HFFc6 (cell line): ENCODE measurements at regions not wholly inside any gene's neighbourhood (a gene's known extent, or its start where the extent isn't known, plus 50 kb on each side); places are given as distances from the start of the nearest gene placed in this dataset.
A peak's percentile ranks its signal among the peaks of the same experiment; 100 is the strongest.

ENCODE experiments used
- DNase-seq: peaks from one replicate; pipeline ENCODE4 v3.0.0-alpha.2; 2018
- H3K27ac Mint-ChIP-seq: 2 replicates; pipeline ENCODE4 v1.8.0; 2020; ENCODE audit warnings: mild to moderate bottlenecking, mixed read lengths
- H3K27me3 Mint-ChIP-seq: 2 replicates; pipeline ENCODE4 v1.8.0; 2021; ENCODE audit warnings: mild to moderate bottlenecking, moderate library complexity, mixed read lengths; ENCODE audit not compliant: insufficient read depth
- H3K36me3 Mint-ChIP-seq: 2 replicates; pipeline ENCODE4 v1.8.0; 2021; ENCODE audit warnings: low read depth, mixed read lengths
- H3K4me1 Mint-ChIP-seq: 2 replicates; pipeline ENCODE4 v1.8.0; 2020; ENCODE audit warnings: low read depth, mixed read lengths
- H3K4me3 Mint-ChIP-seq: 2 replicates; pipeline ENCODE4 v1.8.0; 2020; ENCODE audit warnings: mild to moderate bottlenecking, moderate library complexity, mixed read lengths
- H3K9me3 Mint-ChIP-seq: 2 replicates; pipeline ENCODE4 v1.8.0; 2020; ENCODE audit warnings: mild to moderate bottlenecking, mixed read lengths
- TF ChIP-seq, protein P1 (sequence below): fragments of 200-600 bp; sonication (generic); IDR thresholded peaks from 2 replicates; pipeline ENCODE4 v1.5.0; 2021; ENCODE audit warnings: antibody characterized with exemption, mild to moderate bottlenecking

DNA sequence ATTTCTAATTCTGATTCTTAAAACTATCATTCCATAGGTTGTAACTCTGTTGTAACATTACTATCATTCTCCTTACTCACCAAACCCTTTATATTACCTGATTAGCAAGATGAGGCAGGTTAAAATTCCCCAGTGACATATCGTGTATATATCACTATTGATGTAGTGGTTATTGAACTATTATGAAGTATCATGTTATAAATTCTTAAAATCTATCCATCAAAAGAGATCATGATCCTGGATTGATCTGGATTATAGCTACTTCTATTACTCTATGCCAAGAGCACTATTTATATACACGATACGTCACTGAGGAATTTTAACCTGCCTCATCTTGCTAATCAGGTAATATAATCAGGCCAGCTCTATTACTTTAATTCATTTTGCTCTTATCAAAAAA, 533.9 kb downstream of the SLITRK6 start:
- H3K27ac Mint-ChIP-seq = no peak overlapping the region
- no peak for DNase-seq
- H3K4me3 Mint-ChIP-seq = no peak overlapping the region
- peaks cover 7% of the 10 kb centered on the region; the same call in 1 of the 2 replicates for H3K9me3 Mint-ChIP-seq
- TF ChIP-seq, protein P1, sequence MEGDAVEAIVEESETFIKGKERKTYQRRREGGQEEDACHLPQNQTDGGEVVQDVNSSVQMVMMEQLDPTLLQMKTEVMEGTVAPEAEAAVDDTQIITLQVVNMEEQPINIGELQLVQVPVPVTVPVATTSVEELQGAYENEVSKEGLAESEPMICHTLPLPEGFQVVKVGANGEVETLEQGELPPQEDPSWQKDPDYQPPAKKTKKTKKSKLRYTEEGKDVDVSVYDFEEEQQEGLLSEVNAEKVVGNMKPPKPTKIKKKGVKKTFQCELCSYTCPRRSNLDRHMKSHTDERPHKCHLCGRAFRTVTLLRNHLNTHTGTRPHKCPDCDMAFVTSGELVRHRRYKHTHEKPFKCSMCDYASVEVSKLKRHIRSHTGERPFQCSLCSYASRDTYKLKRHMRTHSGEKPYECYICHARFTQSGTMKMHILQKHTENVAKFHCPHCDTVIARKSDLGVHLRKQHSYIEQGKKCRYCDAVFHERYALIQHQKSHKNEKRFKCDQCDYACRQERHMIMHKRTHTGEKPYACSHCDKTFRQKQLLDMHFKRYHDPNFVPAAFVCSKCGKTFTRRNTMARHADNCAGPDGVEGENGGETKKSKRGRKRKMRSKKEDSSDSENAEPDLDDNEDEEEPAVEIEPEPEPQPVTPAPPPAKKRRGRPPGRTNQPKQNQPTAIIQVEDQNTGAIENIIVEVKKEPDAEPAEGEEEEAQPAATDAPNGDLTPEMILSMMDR = no peak
- no peaks in the 10 kb centered on the region for H3K36me3 Mint-ChIP-seq
- H3K4me1 Mint-ChIP-seq = peaks cover 28% of the 10 kb centered on the region; the same call in 1 of the 2 replicates
- H3K27me3 Mint-ChIP-seq = no peaks in the 10 kb centered on the region

DNA sequence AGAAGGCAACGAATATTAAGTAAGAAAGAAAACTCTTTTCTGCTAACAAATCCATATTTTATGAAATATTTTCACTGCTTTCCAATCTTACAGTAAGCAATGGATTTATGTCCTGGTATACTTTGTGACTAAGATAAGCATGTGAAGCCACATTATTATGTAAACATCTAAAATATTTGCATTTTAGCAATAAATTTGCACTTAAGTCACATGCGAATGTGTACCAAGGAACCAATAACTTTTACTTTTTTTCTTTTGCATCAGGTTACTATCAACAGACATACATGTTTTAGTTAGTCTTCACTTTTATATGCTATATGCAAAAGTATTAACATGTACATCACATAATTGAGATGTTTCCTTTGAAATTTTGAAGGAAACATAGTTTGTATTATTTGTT, 536.7 kb downstream of the SLITRK6 start:
- Mint-ChIP-seq H3K27ac (no peak overlapping the region), H3K27me3 (no peaks in the 10 kb centered on the region), H3K4me3 (no peak overlapping the region), H3K9me3 (peaks cover 7% of the 10 kb centered on the region; the same call in 1 of the 2 replicates), H3K36me3 (no peaks in the 10 kb centered on the region), H3K4me1 (peaks cover 28% of the 10 kb centered on the region; the same call in 1 of the 2 replicates)
- no peak for DNase-seq
- TF ChIP-seq, protein P1 = no peak

DNA sequence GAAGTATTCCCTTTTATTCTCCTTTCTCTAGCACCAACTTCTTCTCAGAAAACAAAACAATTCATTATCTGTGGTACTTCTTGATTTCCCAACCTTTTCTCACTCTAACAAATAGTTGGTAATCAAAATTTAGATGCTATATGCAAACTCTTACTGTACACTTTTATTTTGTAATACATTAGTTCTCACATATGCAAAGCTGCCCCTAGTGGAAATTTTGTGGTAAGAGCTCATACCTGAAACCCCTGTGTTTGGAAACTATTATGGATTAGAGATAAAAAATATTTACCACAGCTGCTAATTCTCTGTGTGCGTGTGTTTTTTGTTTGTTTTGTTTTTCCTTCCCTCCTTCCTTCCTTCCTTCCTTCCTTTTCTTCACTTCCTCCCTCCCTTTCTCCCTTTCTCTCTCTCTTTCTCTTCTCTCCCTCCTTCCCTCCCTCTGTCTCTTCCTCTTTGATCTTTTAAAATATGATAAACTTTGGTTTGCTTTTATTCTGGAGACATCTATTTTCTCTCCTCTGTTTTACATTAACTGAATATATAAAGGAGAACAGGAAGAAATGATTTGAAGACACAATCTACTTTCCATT, 537.4 kb downstream of the SLITRK6 start:
- H3K9me3 Mint-ChIP-seq = peaks cover under 1% of the 10 kb centered on the region; the same call in 1 of the 2 replicates
- H3K4me1 Mint-ChIP-seq = peaks cover 22% of the 10 kb centered on the region; the same call in 1 of the 2 replicates
- no peaks in the 10 kb centered on the region for H3K36me3 Mint-ChIP-seq
- no peak for DNase-seq
- H3K27me3 Mint-ChIP-seq = no peaks in the 10 kb centered on the region
- H3K4me3 Mint-ChIP-seq = no peak overlapping the region
- H3K27ac Mint-ChIP-seq = no peak overlapping the region
- TF ChIP-seq, protein P1 = peak; percentile 72

DNA sequence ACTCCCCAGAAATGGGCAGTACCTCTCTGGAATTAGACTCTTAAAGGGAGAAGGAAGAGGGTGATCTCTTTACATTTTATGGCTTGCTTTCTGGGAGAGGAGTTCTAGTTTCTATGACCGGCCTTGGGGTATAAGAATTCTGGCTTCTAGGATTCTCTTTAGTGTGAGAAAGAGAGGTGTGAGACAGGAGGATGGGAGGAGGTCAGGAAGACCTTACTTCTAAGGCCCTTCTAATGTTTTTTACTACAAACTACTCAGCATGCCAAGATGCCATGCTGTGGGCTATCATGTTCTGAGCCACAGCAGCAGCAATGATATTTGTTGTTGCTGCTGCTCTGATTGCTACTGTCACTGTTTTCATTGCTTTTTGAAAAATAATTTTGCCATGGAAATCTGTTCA, 538.3 kb downstream of the SLITRK6 start:
- no peaks in the 10 kb centered on the region for H3K9me3 Mint-ChIP-seq
- no peak overlapping the region for H3K27ac Mint-ChIP-seq
- peaks cover 20% of the 10 kb centered on the region; the same call in 1 of the 2 replicates for H3K4me1 Mint-ChIP-seq
- DNase-seq = no peak
- no peak overlapping the region for H3K4me3 Mint-ChIP-seq
- no peaks in the 10 kb centered on the region for H3K36me3 Mint-ChIP-seq
- TF ChIP-seq, protein P1 = no peak
- no peaks in the 10 kb centered on the region for H3K27me3 Mint-ChIP-seq

DNA sequence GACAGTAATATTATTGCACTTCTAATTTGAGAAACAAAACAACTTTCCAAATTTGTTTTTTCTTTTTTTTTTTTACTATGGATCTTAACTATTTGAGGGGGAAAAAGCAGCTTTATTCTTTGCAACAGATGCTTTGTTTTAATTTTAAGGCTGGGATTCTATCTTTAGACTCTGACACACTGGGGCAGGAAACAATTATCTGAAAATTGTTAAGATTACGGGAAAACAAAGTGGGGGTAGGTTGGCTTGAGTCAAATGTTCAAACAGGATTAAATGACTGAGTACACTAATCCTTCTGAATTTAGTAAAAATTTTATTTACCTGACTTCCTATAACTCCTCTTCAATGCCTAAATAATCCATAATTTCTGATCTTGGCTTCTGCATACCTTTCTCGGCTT, 543.2 kb downstream of the SLITRK6 start:
- TF ChIP-seq, protein P1 = no peak
- H3K27me3 Mint-ChIP-seq = peaks cover 1% of the 10 kb centered on the region; the same call in 1 of the 2 replicates
- H3K36me3 Mint-ChIP-seq = peaks cover 7% of the 10 kb centered on the region; the same call in 1 of the 2 replicates
- peaks cover 10% of the 10 kb centered on the region for H3K9me3 Mint-ChIP-seq
- H3K4me3 Mint-ChIP-seq = peak overlapping the region; percentile 7; the same call in 1 of the 2 replicates
- H3K4me1 Mint-ChIP-seq = peaks cover 26% of the 10 kb centered on the region; the same call in 1 of the 2 replicates
- H3K27ac Mint-ChIP-seq = no peak overlapping the region
- DNase-seq = no peak
